HEK293T (cell line): ENCODE measurements at regions not wholly inside any gene's neighbourhood (a gene's known extent, or its start where the extent isn't known, plus 50 kb on each side); places are given as distances from the start of the nearest gene placed in this dataset.

Source experiments
- CTCF ChIA-PET: fragments of 350-600 bp; formaldehyde crosslinking; extraction: SDS; loops from one replicate; lab custom pipeline; 2021; ENCODE audit warnings: antibody characterized with exemption, inconsistent platforms; lab: Yijun Ruan, JAX
- POLR2A ChIA-PET: fragments of 350-600 bp; formaldehyde crosslinking; extraction: SDS; loops from one replicate; lab custom pipeline; 2020; ENCODE audit warnings: antibody characterized with exemption, inconsistent platforms; lab: Yijun Ruan, JAX
- DNase-seq: peaks from one replicate; pipeline ENCODE4 v3.0.0; 2012; ENCODE audit warnings: mixed read lengths; ENCODE audit errors: extremely low spot score
- ARNT ChIP-seq: fragments of 450-650 bp; IDR thresholded peaks from 2 replicates; pipeline ENCODE4 v1.6.1; 2017; ENCODE audit warnings: mild to moderate bottlenecking
- BHLHE40 ChIP-seq: fragments of 450-650 bp; IDR thresholded peaks from 2 replicates; pipeline ENCODE4 v1.6.1; 2016; ENCODE audit warnings: mild to moderate bottlenecking, moderate library complexity, borderline replicate concordance
- CTBP1 ChIP-seq: fragments of 450-650 bp; IDR thresholded peaks from 2 replicates; pipeline ENCODE4 v1.6.1; 2016; ENCODE audit warnings: borderline replicate concordance
- ELF4 ChIP-seq: fragments of 450-650 bp; IDR thresholded peaks from 2 replicates; pipeline ENCODE4 v1.6.1; 2017; ENCODE audit warnings: antibody characterized with exemption
- FOXA1 ChIP-seq: fragments of 450-650 bp; IDR thresholded peaks from 2 replicates; pipeline ENCODE4 v1.6.1; 2016; ENCODE audit warnings: mild to moderate bottlenecking
- FOXK2 ChIP-seq: fragments of 450-650 bp; IDR thresholded peaks from 2 replicates; pipeline ENCODE4 v1.6.1; 2016; ENCODE audit warnings: mild to moderate bottlenecking
- FOXM1 ChIP-seq: fragments of 450-650 bp; IDR thresholded peaks from 2 replicates; pipeline ENCODE4 v1.6.1; 2017; ENCODE audit warnings: mild to moderate bottlenecking, borderline replicate concordance
- HDGF ChIP-seq: fragments of 450-650 bp; IDR thresholded peaks from 2 replicates; pipeline ENCODE4 v1.6.1; 2017; ENCODE audit warnings: antibody characterized with exemption, borderline replicate concordance
- L3MBTL2 ChIP-seq: fragments of 450-650 bp; conservative IDR thresholded peaks from 2 replicates; pipeline ENCODE4 v1.6.1; 2016; ENCODE audit warnings: mild to moderate bottlenecking
- LEF1 ChIP-seq: fragments of 450-650 bp; IDR thresholded peaks from 2 replicates; pipeline ENCODE4 v1.6.1; 2017; ENCODE audit warnings: mild to moderate bottlenecking, borderline replicate concordance
- NFRKB ChIP-seq: fragments of 450-650 bp; IDR thresholded peaks from 2 replicates; pipeline ENCODE4 v1.6.1; 2016; ENCODE audit warnings: mild to moderate bottlenecking, moderate library complexity
- SP1 ChIP-seq: fragments of 450-650 bp; IDR thresholded peaks from 2 replicates; pipeline ENCODE4 v1.6.1; 2017
- SUZ12 ChIP-seq: fragments of 450-650 bp; IDR thresholded peaks from 2 replicates; pipeline ENCODE4 v1.6.1; 2016; ENCODE audit warnings: mild to moderate bottlenecking
- TARDBP ChIP-seq: fragments of 450-650 bp; IDR thresholded peaks from 2 replicates; pipeline ENCODE4 v1.6.1; 2016
- ZNF384 ChIP-seq: fragments of 450-650 bp; IDR thresholded peaks from 2 replicates; pipeline ENCODE4 v1.6.1; 2016
- TF ChIP-seq, protein P1 (sequence below): fragments of 450-650 bp; IDR thresholded peaks from 2 replicates; pipeline ENCODE4 v1.6.1; 2016

- ChIA-PET POLR2A (no interaction called here), CTCF (no interaction called here)
- TF ChIP-seq ELF4: peak; percentile 50; the same call in 1 of the 2 replicates
- TF ChIP-seq, protein P1, sequence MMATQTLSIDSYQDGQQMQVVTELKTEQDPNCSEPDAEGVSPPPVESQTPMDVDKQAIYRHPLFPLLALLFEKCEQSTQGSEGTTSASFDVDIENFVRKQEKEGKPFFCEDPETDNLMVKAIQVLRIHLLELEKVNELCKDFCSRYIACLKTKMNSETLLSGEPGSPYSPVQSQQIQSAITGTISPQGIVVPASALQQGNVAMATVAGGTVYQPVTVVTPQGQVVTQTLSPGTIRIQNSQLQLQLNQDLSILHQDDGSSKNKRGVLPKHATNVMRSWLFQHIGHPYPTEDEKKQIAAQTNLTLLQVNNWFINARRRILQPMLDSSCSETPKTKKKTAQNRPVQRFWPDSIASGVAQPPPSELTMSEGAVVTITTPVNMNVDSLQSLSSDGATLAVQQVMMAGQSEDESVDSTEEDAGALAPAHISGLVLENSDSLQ: no peak
- no peak for TF ChIP-seq NFRKB
- DNase-seq: no peak
Observed at GRCh38 chr1:104785575-104786187, 1036.0 kb downstream of the AMY1C start.

- POLR2A ChIA-PET: no interaction called here
Observed at GRCh38 chr1:104787866-104788510, 1038.3 kb downstream of the AMY1C start.

GRCh38 chr1:104791030-104791429 lies 1041.3 kb downstream of the AMY1C start:
- no peak for DNase-seq
- TF ChIP-seq BHLHE40: no peak
- no peak for TF ChIP-seq SUZ12
- TF ChIP-seq ELF4: no peak
- no peak for TF ChIP-seq SP1
- no peak for TF ChIP-seq CTBP1
- TF ChIP-seq FOXM1: no peak
- no peak for TF ChIP-seq FOXK2
- no peak for TF ChIP-seq L3MBTL2
- TF ChIP-seq LEF1: no peak
- no peak for TF ChIP-seq TARDBP
- no peak for TF ChIP-seq ZNF384
- TF ChIP-seq ARNT: no peak
- TF ChIP-seq HDGF: no peak
- no peak for TF ChIP-seq FOXA1
- TF ChIP-seq, protein P1: no peak
- TF ChIP-seq NFRKB: no peak
- POLR2A ChIA-PET: no interaction called here
- CTCF ChIA-PET: no interaction called here

More at GRCh38 chr1:104787866-104788510, 1038.3 kb downstream of the AMY1C start:
- no peak for TF ChIP-seq CTBP1
- no peak for TF ChIP-seq ARNT
- TF ChIP-seq NFRKB: no peak
- TF ChIP-seq FOXA1: no peak
- no peak for TF ChIP-seq LEF1
- TF ChIP-seq HDGF: no peak
- TF ChIP-seq FOXM1: no peak
- TF ChIP-seq L3MBTL2: no peak
- TF ChIP-seq ZNF384: no peak
- no peak for TF ChIP-seq ELF4
- TF ChIP-seq, protein P1: no peak
- TF ChIP-seq FOXK2: no peak
- no peak for TF ChIP-seq SUZ12
- TF ChIP-seq TARDBP: no peak
- TF ChIP-seq BHLHE40: no peak
- TF ChIP-seq SP1: no peak
- CTCF ChIA-PET: no interaction called here
- DNase-seq: no peak

GRCh38 chr1:104794035-104794434 lies 1044.3 kb downstream of the AMY1C start:
- DNase-seq: no peak
- no peak for TF ChIP-seq CTBP1
- no peak for TF ChIP-seq HDGF
- no peak for TF ChIP-seq NFRKB
- no peak for TF ChIP-seq SUZ12
- no peak for TF ChIP-seq ZNF384
- no peak for TF ChIP-seq ELF4
- no peak for TF ChIP-seq ARNT
- TF ChIP-seq BHLHE40: no peak
- TF ChIP-seq TARDBP: no peak
- TF ChIP-seq, protein P1: no peak
- TF ChIP-seq LEF1: no peak
- no peak for TF ChIP-seq FOXK2
- no peak for TF ChIP-seq FOXM1
- TF ChIP-seq SP1: no peak
- CTCF ChIA-PET: no interaction called here
- POLR2A ChIA-PET: no interaction called here

- POLR2A ChIA-PET: no interaction called here
- CTCF ChIA-PET: no interaction called here
- TF ChIP-seq BHLHE40: no peak
- TF ChIP-seq ZNF384: no peak
- no peak for TF ChIP-seq ARNT
- no peak for TF ChIP-seq HDGF
- TF ChIP-seq LEF1: no peak
- TF ChIP-seq ELF4: no peak
- TF ChIP-seq, protein P1: no peak
Observed at GRCh38 chr1:104795931-104796330, 1046.2 kb downstream of the AMY1C start.

More at GRCh38 chr1:104795931-104796330, 1046.2 kb downstream of the AMY1C start:
- no peak for DNase-seq
